Suprapubic skin (tissue), 4 donors: ENCODE measurements at regions not wholly inside any gene's neighbourhood (a gene's known extent, or its start where the extent isn't known, plus 50 kb on each side); places are given as distances from the start of the nearest gene placed in this dataset.

ENCODE experiments used
- DNase-seq, 2 donors: peaks; one replicate each; pipeline ENCODE4 v3.0.0-alpha.2; 2019; ENCODE audit warnings: low spot score in 2 of 2
- H3K27ac ChIP-seq: fragments of 200-600 bp; sonication (generic); one replicate; pipeline ENCODE4 v1.5.1; 2019
- H3K27me3 ChIP-seq: fragments of 200-600 bp; sonication (generic); one replicate; pipeline ENCODE4 v1.5.1; 2019
- H3K36me3 ChIP-seq: fragments of 200-600 bp; sonication (generic); one replicate; pipeline ENCODE4 v1.5.1; 2019
- H3K4me1 ChIP-seq: fragments of 200-600 bp; sonication (generic); one replicate; pipeline ENCODE4 v1.5.1; 2019
- H3K4me3 ChIP-seq: fragments of 200-600 bp; sonication (generic); one replicate; pipeline ENCODE4 v1.5.1; 2019; ENCODE audit warnings: mild to moderate bottlenecking
- H3K9me3 ChIP-seq: fragments of 200-600 bp; sonication (generic); one replicate; pipeline ENCODE4 v1.5.1; 2019
- EP300 ChIP-seq: sonication (generic); formaldehyde crosslinking; IDR thresholded peaks from one replicate; pipeline ENCODE4 v1.6.1; 2017; ENCODE audit warnings: antibody characterized with exemption
- POLR2A ChIP-seq, 2 donors: fragments of 450-650 bp; IDR thresholded peaks; one replicate each; pipeline ENCODE4 v1.6.1; 2017; ENCODE audit warnings: antibody characterized with exemption in 2 of 2, mild to moderate bottlenecking in 2 of 2, moderate library complexity in 2 of 2
- POLR2AphosphoS5 ChIP-seq, 3 donors: sonication (generic); formaldehyde crosslinking; IDR thresholded peaks; one replicate each; pipeline ENCODE4 v1.6.1; 2017; ENCODE audit warnings: antibody characterized with exemption in 3 of 3
- WGBS: methylation state at CpG from one replicate; pipeline ENCODE4 v1.1.5; 2018; 5-methylcytosine and 5-hydroxymethylcytosine counted together
- TF ChIP-seq, protein P1 (sequence below), 2 donors: fragments of 200-600 bp in 1 of 2; fragments of 450-650 bp in 1 of 2; sonication (generic) in 1 of 2; IDR thresholded peaks; one replicate each; pipeline ENCODE4 v1.5.1; 2016 to 2019; ENCODE audit warnings: antibody characterized with exemption in 2 of 2, mild to moderate bottlenecking in 1 of 2, moderate library complexity in 1 of 2

DNA sequence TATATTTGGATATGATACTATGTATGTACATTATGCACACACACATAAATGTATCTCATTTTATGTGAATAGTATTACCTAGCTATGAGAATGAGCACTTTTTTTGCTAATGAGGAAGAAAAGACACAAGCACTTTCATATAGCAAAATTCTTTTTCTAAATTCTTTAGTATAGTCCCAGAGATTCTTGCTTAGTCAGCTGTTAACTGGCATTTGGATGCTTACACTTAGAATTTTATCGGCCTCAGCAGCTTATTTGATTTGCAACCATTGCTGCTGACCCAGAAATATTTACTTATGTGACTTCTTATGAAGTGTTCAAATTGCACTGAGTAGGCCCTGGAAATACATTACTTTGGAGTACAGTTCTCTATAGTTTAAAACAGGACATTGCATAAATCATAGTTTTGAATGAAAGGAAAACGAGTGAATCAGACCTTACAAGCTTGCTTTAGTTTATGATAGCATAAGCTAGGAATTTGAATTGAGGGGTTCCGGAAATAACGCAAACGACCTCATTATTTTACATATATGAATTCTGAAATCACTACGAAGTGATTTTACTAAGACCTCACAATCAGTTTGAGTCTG, 653.9 kb upstream of the NEGR1 start:
- Histone ChIP-seq H3K36me3 (no peaks in the 10 kb centered on the region), H3K4me1 (no peaks in the 10 kb centered on the region), H3K9me3 (no peaks in the 10 kb centered on the region), H3K4me3 (no peak overlapping the region), H3K27me3 (no peaks in the 10 kb centered on the region), H3K27ac (no peak overlapping the region)
- 84% methylated on average over 6 of the region's 6 CpGs for WGBS
- no peak for TF ChIP-seq POLR2AphosphoS5 (IDR thresholded peaks at IDR 0.05)
- TF ChIP-seq, protein P1, sequence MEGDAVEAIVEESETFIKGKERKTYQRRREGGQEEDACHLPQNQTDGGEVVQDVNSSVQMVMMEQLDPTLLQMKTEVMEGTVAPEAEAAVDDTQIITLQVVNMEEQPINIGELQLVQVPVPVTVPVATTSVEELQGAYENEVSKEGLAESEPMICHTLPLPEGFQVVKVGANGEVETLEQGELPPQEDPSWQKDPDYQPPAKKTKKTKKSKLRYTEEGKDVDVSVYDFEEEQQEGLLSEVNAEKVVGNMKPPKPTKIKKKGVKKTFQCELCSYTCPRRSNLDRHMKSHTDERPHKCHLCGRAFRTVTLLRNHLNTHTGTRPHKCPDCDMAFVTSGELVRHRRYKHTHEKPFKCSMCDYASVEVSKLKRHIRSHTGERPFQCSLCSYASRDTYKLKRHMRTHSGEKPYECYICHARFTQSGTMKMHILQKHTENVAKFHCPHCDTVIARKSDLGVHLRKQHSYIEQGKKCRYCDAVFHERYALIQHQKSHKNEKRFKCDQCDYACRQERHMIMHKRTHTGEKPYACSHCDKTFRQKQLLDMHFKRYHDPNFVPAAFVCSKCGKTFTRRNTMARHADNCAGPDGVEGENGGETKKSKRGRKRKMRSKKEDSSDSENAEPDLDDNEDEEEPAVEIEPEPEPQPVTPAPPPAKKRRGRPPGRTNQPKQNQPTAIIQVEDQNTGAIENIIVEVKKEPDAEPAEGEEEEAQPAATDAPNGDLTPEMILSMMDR (IDR thresholded peaks at IDR 0.05): no peak
- no peak for TF ChIP-seq POLR2A (IDR thresholded peaks at IDR 0.05)
- TF ChIP-seq EP300: no peak
- DNase-seq: no peak

DNA sequence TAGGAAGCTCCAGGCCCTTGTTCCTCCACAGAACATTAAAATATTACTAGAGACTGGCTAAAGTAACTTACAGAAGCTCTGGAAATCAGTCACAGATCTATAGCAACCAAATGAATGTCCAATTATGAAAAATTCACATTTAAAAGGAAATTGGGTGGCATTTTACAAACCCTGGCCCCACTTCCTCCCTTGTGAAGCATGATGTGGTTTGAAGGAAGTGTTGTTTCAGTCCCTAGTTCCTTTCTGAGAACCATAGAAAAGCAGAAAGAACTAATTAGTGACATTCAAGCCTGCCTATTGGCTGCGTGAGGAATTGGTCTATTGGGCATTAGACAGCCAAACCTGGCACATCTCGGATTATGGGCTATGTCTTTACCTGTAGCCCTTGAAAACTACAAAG, 649.7 kb upstream of the NEGR1 start:
- no peaks in the 10 kb centered on the region for H3K36me3 ChIP-seq
- no peak overlapping the region for H3K27ac ChIP-seq
- no peak for DNase-seq
- TF ChIP-seq EP300 (no peak), POLR2A (IDR thresholded peaks at IDR 0.05) (no peak), POLR2AphosphoS5 (IDR thresholded peaks at IDR 0.05) (no peak)
- TF ChIP-seq, protein P1 (IDR thresholded peaks at IDR 0.05): no peak
- 89% methylated on average over 2 of the region's 2 CpGs for WGBS
- no peak overlapping the region for H3K4me3 ChIP-seq
- no peaks in the 10 kb centered on the region for H3K27me3 ChIP-seq
- H3K9me3 ChIP-seq: no peaks in the 10 kb centered on the region
- no peaks in the 10 kb centered on the region for H3K4me1 ChIP-seq

DNA sequence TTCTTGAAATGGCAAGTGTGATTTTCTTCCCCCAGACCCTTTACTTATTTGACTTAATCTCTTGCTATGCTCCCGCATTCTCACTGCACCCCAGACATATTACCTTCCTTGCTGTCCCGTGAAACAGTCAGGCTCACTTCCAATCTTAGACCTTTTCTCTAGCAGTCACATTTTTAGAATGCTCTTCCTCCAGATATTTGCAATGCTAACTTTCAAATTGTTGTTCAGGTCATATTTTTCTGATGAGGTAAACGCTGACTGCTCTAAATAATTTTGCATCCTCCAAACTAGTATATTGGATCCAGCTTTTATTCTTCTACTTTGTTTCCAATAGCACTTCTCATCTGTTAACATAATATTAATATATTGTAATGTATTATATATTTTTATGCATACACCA, 648.2 kb upstream of the NEGR1 start:
- DNase-seq: no peak
- Histone ChIP-seq H3K9me3 (no peaks in the 10 kb centered on the region), H3K4me1 (no peaks in the 10 kb centered on the region), H3K27me3 (no peaks in the 10 kb centered on the region), H3K36me3 (no peaks in the 10 kb centered on the region), H3K27ac (no peak overlapping the region), H3K4me3 (no peak overlapping the region)
- 82% methylated on average over 3 of the region's 3 CpGs for whole genome bisulfite sequencing
- TF ChIP-seq POLR2A (IDR thresholded peaks at IDR 0.05) (no peak), POLR2AphosphoS5 (IDR thresholded peaks at IDR 0.05) (no peak), EP300 (no peak)
- TF ChIP-seq, protein P1 (IDR thresholded peaks at IDR 0.05): no peak

DNA sequence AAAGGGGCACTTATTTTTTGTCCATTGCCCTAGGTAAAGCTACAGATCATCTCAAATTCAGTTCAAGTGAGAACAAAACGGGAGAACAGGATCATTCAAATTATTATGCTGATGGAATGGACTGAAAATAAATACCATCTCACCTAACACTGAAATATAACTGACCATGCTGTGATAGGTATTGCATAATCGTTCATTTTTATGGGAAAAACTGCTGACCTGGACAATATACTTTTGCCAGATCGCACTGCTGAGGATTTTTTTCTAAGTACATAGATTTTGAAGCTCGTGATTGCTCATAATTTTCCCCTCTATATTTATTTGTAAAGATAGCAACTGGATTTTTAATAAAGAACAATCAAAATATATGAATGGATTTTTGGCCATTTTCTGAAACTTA, 636.6 kb upstream of the NEGR1 start:
- 57% methylated on average over 4 of the region's 4 CpGs for WGBS

DNA sequence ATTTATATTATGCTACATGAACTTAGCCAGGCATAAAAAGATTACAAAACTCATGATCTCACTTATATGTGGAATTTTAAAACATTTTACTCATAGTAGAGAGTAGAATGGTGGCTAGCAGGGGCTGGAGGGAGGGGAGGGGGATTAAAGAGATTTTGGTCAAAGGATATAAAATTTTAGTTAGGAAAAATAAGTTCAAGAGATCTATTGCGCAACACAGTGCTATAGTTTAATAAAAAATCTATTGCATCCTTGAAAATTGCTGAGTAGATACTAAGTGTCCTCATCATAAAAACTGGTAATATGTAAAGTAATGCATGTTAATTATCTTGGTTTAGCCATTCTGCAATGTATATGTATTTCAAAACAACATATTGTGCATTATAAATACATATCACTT, 635.6 kb upstream of the NEGR1 start:
- no peaks in the 10 kb centered on the region for H3K9me3 ChIP-seq
- DNase-seq: no peak
- no peak overlapping the region for H3K4me3 ChIP-seq
- no peaks in the 10 kb centered on the region for H3K27me3 ChIP-seq
- TF ChIP-seq EP300: no peak
- TF ChIP-seq POLR2A (IDR thresholded peaks at IDR 0.05): no peak
- no peaks in the 10 kb centered on the region for H3K36me3 ChIP-seq
- no peak overlapping the region for H3K27ac ChIP-seq
- WGBS: 51% methylated on average over 1 of the region's 1 CpG
- H3K4me1 ChIP-seq: no peaks in the 10 kb centered on the region

More for the DNA sequence above, 636.6 kb upstream of the NEGR1 start:
- Histone ChIP-seq H3K27me3 (no peaks in the 10 kb centered on the region), H3K4me3 (no peak overlapping the region), H3K36me3 (no peaks in the 10 kb centered on the region), H3K4me1 (no peaks in the 10 kb centered on the region), H3K9me3 (no peaks in the 10 kb centered on the region), H3K27ac (no peak overlapping the region)
- TF ChIP-seq EP300: no peak
- no peak for TF ChIP-seq POLR2A (IDR thresholded peaks at IDR 0.05)
- TF ChIP-seq, protein P1 (IDR thresholded peaks at IDR 0.05): no peak
- no peak for TF ChIP-seq POLR2AphosphoS5 (IDR thresholded peaks at IDR 0.05)
- no peak for DNase-seq

DNA sequence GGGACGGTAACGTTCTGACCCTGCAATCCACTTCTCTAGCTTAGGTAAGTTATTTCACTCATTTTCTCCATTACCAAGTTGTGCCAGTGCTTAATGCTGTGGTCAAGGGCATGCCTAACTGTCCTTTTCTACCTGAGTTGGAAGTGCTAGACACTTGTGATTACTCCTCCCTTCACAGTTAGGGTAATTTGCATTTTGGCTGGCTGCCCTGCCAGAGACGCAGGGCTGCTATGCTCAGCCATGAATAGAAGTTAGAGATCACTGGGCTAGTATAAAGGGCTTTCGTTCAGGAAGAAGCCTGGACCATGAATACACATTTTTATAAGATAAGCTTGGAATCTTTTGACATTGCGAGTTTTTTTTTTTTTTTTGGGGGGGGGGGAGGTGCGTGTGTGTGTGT, 633.2 kb upstream of the NEGR1 start:
- 60% methylated on average over 6 of the region's 6 CpGs for WGBS
- H3K4me3 ChIP-seq: no peak overlapping the region
- H3K4me1 ChIP-seq: no peaks in the 10 kb centered on the region
- no peak overlapping the region for H3K27ac ChIP-seq
- no peaks in the 10 kb centered on the region for H3K27me3 ChIP-seq
- TF ChIP-seq EP300: no peak
- no peak for TF ChIP-seq POLR2AphosphoS5 (IDR thresholded peaks at IDR 0.05)
- no peak for TF ChIP-seq POLR2A (IDR thresholded peaks at IDR 0.05)
- TF ChIP-seq, protein P1 (IDR thresholded peaks at IDR 0.05): no peak
- DNase-seq: no peak
- no peaks in the 10 kb centered on the region for H3K9me3 ChIP-seq
- H3K36me3 ChIP-seq: no peaks in the 10 kb centered on the region
